Bronchial epithelial cell (primary cell): ENCODE measurements at regions not wholly inside any gene's neighbourhood (a gene's known extent, or its start where the extent isn't known, plus 50 kb on each side); places are given as distances from the start of the nearest gene placed in this dataset.
A peak's percentile ranks its signal among the peaks of the same experiment; 100 is the strongest.

Experiments
- DNase-seq: peaks from one replicate; pipeline ENCODE4 v3.0.0-alpha.2; 2010; ENCODE audit warnings: low read depth
- FAIRE-seq: peaks from 2 replicates; lab custom pipeline; 2011; peaks lifted over from hg19 to GRCh38; lab: Jason Lieb, UNC
- H3K27me3 ChIP-seq: 2 replicates; pipeline ENCODE4 v1.5.1; 2011; ENCODE audit warnings: low read length; ENCODE audit not compliant: control insufficient read depth, insufficient read depth
- H3K36me3 ChIP-seq: 2 replicates; pipeline ENCODE4 v1.5.1; 2011; ENCODE audit warnings: low read length; ENCODE audit not compliant: control insufficient read depth, insufficient read depth
- H3K4me3 ChIP-seq: 2 replicates; pipeline ENCODE4 v1.5.1; 2011; ENCODE audit warnings: mild to moderate bottlenecking, low read depth, low read length, control low read depth
- CTCF ChIP-seq: IDR thresholded peaks from 2 replicates; pipeline ENCODE4 v1.5.1; 2011; ENCODE audit warnings: mild to moderate bottlenecking, moderate library complexity, low read length, control low read depth, inconsistent platforms; ENCODE audit not compliant: insufficient read depth, severe bottlenecking

- FAIRE-seq: no peak
- no peak overlapping the region for H3K4me3 ChIP-seq
- no peak for TF ChIP-seq CTCF
- no peaks in the 10 kb centered on the region for H3K27me3 ChIP-seq
- no peaks in the 10 kb centered on the region for H3K36me3 ChIP-seq
- no peak for DNase-seq
Measured at GRCh38 chr9:78808048-78808447, 511.1 kb downstream of the PSAT1 start.

GRCh38 chr9:78811622-78812276, 514.8 kb downstream of the PSAT1 start:
- Histone ChIP-seq H3K4me3 (no peak overlapping the region), H3K27me3 (no peaks in the 10 kb centered on the region), H3K36me3 (no peaks in the 10 kb centered on the region)
- DNase-seq: no peak
- TF ChIP-seq CTCF: no peak
- FAIRE-seq: no peak

- TF ChIP-seq CTCF: no peak
- H3K27me3 ChIP-seq: no peaks in the 10 kb centered on the region
- DNase-seq (no peak), FAIRE-seq (no peak)
- no peak overlapping the region for H3K4me3 ChIP-seq
- H3K36me3 ChIP-seq: no peaks in the 10 kb centered on the region
Measured at GRCh38 chr9:78812665-78813064, 515.7 kb downstream of the PSAT1 start.

DNA sequence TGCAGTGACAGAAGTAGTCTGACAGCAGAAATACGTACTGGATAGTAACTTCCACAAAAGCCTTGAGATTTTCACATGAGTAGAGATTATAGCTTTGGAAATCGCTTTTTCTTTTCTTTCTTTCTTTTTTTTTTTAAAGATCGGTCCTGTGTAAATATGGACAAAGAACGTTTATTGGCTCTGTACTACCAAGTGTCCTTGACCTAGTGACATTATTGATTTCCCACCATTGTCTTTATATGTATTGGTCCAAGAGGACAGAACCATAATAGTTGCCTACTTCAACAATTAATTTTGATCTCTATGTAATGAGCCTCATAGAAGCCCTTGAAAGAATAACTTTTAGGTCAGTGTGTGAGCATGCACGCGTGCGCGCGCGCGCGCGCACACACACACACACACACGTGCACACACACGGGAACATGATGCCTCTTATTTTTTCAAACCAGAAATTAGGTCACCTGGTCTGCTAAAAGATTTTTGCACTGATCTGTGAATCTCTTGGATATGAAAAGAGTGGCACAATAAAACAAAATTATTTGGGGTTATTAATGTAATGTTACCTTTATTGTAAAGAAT, 516.8 kb downstream of the PSAT1 start:
- TF ChIP-seq CTCF: no peak
- no peak overlapping the region for H3K4me3 ChIP-seq
- FAIRE-seq (no peak), DNase-seq (no peak)
- H3K36me3 ChIP-seq: no peaks in the 10 kb centered on the region
- no peaks in the 10 kb centered on the region for H3K27me3 ChIP-seq

GRCh38 chr9:78821126-78821822, 524.3 kb downstream of the PSAT1 start:
- Histone ChIP-seq H3K27me3 (no peaks in the 10 kb centered on the region), H3K36me3 (no peaks in the 10 kb centered on the region), H3K4me3 (no peak overlapping the region)
- peak; percentile 44 for DNase-seq
- TF ChIP-seq CTCF: peak; percentile 64
- peak; percentile 43 for FAIRE-seq
